GM12873 (cell line): ENCODE measurements at regions not wholly inside any gene's neighbourhood (a gene's known extent, or its start where the extent isn't known, plus 50 kb on each side); places are given as distances from the start of the nearest gene placed in this dataset.

Experiments used
- CTCF ChIP-seq: IDR thresholded peaks from 2 replicates; pipeline ENCODE4 v1.5.1; 2012; ENCODE audit warnings: low read depth, mild to moderate bottlenecking, moderate library complexity, low read length, control low read depth; ENCODE audit not compliant: insufficient read depth; ENCODE audit errors: missing control alignments

DNA sequence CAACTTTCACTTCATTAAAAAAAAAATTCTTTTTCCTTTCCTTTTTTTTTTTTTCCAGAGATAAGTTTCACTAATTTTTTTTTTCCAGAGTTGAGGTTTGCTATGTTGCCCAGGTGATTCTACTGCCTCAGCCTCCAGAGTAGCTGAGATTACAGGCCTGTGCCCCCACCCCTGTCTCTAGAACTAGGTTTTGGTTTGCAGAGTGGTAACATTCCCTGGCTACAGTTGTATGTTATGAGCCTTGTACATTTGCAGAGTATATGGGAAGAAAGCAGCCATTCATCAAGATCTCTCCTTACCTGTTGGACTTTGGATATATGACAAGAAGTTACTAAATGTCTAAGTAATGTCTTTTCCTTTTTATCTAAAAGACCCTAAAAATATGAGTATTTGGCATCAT is 298.4 kb downstream of the MYCN start:
- no peak for TF ChIP-seq CTCF

DNA sequence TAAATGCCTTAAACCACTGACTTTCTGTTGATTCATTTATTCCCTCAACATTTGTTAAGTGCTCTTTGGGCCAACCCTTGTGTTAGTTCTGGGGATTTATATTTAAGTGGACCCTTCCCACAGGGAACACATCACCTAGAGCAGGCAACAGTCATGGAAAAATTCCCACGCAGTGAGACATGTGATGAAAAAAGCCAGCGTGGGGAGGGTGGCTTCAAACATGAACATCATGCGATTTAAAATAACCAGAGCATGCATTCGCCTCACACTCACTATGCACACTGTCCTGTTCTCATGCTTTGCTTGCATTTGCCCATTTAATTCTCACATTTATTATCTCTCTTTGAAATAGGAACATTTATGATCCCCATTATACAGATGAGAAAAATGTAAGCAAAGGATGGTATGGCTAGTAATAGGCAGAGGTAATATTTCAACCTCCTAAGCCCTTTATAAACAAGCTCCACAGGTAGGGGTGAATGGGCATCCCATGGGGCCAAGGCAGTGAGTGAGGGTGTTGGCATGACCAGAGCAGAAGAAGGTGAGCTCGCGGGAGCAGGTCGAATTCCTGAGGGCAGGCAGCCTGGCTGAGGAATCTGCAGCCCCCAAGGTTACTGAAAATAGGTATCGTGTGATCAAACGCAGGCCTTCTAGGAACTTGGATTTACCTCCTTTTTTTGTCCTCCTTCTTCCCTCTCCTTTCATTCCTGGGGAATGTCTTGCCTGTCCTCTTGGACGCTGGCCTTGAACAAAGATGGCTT is 297.8 kb downstream of the MYCN start:
- no peak for TF ChIP-seq CTCF

- no peak for TF ChIP-seq CTCF
Measured at GRCh38 chr2:16235747-16236146, 295.4 kb downstream of the MYCN start.

DNA sequence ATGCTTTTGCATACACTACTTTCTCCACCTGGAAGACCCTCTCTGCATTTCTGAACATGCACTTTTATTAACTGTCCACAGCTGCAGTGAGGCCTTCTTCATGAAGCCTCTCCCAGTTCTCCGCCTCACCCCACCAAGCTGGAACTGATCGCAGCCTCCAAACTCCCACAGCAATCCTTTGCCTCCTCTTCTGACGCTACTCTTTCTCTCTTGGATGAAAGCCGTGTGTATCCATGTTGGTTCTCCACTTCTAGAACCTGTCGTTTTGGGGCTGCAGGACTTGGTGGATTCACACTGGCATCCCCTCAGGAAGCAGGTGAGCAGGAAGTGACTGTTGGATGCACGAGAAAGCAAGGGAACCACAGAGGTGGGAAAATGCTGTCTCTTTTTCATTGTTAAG is 288.6 kb downstream of the MYCN start:
- no peak for TF ChIP-seq CTCF

DNA sequence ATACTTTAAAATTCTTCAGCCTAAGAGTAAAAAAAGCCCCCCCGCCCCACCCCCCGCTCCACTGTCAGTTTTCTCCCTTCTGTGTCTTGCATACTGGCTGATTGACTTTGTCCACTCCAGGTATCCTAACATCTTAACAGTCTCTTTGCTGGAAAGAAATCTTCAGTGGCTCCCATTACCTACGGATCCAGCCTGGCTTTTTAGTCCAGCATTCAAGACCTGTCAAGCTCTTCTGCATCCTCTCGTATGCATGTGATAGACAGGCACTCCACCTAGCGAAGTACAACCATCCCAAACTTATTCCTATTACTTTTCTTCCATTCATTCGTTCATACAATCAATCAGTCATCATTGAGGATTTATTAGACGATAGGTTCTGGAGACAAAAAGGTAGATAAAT is 288.1 kb downstream of the MYCN start:
- TF ChIP-seq CTCF, result no peak

GRCh38 chr2:16227811-16228462 is 287.6 kb downstream of the MYCN start:
- TF ChIP-seq CTCF, result no peak

DNA sequence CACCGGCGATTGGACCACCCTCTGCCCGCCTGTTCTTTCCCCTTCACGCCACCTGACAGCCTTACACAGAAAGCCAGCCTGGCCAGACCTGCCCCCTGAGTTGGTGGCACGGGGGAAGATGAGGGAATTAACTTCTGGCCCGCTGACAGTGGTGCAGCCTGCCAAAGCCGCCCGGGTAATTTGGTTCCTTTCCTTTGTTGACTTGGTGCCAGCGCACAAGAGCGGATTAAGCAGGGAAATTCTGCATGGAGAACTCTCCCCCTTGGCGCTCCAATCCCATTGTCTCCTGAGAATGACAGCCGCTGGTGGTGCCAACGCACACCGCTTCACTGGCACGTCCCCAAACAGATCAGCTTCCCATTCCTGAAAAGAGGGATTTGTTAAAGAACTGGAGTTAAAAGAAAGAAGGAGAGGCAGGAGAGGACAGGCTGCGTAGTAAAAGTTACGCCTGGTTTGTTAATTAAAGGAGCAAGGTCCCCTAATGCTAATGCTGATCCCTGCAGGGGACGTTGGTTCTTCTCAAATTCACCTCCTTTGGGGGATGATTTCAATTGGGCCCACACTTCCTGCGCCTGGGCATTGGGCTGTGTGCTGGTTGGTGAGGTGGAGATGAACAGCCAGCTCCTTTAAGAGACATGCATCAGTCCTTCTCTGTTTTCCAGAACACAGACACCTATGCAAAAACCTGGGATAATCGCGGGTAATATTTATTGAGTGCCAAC is 286.8 kb downstream of the MYCN start:
- TF ChIP-seq CTCF, result no peak
